GM12864 (cell line): ENCODE measurements at regions not wholly inside any gene's neighbourhood (a gene's known extent, or its start where the extent isn't known, plus 50 kb on each side); places are given as distances from the start of the nearest gene placed in this dataset.
"Not testable (repeated sequence)": the region's sequence is repeated elsewhere in the genome, so short reads cannot be mapped to it uniquely, and the experiment has no call there.

Experiments used
- DNase-seq: peaks from one replicate; pipeline ENCODE4 v3.0.0-alpha.2; 2011; ENCODE audit warnings: low read depth
- H3K4me3 ChIP-seq: 2 replicates; pipeline ENCODE4 v1.5.1; 2011; ENCODE audit warnings: mild to moderate bottlenecking, low read depth, low read length, control low read depth
- TF ChIP-seq, protein P1 (sequence below): IDR thresholded peaks from 2 replicates; pipeline ENCODE4 v1.5.1; 2011; ENCODE audit warnings: low read depth, mild to moderate bottlenecking, moderate library complexity, low read length, control low read depth, inconsistent platforms; ENCODE audit errors: missing control alignments

DNA sequence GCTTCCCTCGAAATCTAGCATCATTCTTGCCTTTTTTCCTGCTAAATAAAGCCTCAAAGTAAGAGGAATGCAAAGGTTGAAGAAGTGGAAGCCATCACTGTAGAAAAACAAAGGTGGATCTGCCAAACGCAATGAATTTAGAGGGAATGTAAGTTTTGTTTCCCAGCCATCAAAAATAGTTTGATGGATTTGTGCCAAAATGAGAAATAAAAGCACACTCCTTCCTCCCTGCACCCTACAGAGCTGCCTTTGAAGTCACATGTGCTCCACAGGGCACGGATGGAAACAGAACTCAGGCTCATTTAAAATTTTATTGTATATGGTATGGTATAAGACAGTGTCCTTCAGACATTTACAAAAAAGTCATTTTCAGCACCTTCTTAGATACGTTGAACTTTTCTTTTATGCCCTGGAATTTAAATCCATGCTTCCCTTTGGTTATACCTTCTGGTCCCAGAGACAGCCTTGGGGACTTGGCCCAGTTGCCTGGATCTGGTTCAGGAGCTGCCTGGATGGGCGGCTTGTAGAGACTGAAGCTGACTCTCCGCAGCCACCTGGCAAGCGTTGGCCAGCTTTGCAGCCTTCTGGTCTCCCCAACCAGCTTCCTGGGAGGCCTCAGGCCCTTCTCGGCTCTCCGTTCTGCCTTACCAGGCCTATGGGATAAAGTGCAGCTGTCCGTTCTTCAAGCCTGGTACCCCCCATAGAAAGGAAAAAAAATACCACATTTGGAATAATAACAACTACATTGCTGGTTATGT lies 228.5 kb upstream of the NEBL start:
- TF ChIP-seq, protein P1, sequence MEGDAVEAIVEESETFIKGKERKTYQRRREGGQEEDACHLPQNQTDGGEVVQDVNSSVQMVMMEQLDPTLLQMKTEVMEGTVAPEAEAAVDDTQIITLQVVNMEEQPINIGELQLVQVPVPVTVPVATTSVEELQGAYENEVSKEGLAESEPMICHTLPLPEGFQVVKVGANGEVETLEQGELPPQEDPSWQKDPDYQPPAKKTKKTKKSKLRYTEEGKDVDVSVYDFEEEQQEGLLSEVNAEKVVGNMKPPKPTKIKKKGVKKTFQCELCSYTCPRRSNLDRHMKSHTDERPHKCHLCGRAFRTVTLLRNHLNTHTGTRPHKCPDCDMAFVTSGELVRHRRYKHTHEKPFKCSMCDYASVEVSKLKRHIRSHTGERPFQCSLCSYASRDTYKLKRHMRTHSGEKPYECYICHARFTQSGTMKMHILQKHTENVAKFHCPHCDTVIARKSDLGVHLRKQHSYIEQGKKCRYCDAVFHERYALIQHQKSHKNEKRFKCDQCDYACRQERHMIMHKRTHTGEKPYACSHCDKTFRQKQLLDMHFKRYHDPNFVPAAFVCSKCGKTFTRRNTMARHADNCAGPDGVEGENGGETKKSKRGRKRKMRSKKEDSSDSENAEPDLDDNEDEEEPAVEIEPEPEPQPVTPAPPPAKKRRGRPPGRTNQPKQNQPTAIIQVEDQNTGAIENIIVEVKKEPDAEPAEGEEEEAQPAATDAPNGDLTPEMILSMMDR = no peak
- DNase-seq = no peak
- no peak overlapping the region for H3K4me3 ChIP-seq

DNA sequence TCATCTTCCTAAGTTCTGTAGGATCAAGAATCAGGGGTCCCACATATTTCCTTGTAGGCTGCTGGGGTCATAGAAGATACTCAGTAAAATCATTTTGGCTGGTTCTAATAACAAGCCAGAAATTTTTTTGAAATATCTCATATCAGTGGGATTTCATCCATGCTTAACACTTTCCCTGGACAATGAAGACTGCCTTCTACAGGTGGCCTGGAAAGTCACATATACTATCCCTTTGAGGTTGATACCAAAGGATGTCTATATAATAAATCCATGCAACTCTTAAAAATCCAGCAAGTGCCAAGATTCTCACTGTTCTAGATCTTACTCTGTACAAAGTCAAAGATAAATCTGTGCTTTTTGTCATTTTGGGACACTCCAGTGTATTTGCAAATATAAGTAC lies 225.8 kb upstream of the NEBL start:
- TF ChIP-seq, protein P1 = no peak
- H3K4me3 ChIP-seq = no peak overlapping the region
- no peak for DNase-seq

DNA sequence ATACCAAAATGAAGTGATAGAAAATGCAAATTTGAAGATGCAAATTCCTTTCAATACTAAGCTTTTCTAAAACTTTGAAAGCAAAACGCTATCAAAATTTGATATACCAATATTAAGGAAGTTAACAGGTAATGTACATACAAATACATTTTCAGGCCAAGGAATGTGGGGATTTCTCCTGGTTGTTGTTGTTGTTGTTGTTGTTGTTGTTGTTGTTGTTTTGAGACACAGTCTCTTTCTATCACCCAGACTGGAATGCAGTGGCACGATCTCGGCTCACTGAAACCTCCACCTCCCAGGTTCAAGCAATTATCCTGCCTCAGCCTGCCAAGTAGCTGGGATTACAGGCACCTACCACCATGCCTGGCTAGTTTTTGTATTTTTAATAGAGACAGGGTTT lies 224.7 kb upstream of the NEBL start:
- DNase-seq, H3K4me3 ChIP-seq: not testable (repeated sequence)

DNA sequence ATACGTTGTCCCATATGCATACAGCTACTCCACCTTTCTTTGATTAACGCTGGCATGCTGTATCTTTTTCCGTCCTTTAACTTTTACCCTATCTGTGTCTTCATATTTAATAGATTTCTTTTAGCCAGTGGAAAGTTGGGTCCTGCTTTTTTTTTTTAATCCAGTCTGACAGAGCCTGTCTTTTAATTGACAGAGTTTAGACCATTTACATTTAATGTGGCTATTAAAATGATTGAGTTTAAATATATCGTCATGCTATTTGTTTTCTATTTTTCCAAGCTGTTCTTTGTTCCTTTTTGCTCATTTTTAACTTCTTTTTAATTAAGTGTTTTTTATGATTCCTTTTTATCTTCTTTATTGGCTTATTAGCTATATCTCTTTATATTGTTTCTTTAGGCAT lies 217.6 kb upstream of the NEBL start:
- no peak overlapping the region for H3K4me3 ChIP-seq
- DNase-seq = no peak
- TF ChIP-seq, protein P1 = no peak

DNA sequence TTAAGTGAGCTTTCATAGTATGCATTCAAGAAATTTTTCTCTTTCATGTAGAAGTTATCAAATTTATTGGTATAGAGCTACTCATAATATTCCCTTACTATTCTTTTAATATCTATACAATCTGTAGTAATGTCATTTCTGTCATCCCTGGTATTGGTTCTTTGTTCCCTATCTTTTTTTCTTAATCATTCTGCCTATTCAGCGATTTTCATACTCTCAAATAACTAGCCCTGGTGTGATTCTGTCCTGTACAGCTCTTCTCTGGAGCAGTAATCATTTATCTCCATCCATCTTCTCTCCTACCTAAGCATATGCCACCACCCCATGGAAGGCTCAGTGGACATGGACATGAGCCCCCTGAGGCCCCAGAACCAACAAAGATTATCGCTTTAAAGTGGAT lies 213.2 kb upstream of the NEBL start:
- no peak overlapping the region for H3K4me3 ChIP-seq
- TF ChIP-seq, protein P1 = no peak
- DNase-seq = no peak

DNA sequence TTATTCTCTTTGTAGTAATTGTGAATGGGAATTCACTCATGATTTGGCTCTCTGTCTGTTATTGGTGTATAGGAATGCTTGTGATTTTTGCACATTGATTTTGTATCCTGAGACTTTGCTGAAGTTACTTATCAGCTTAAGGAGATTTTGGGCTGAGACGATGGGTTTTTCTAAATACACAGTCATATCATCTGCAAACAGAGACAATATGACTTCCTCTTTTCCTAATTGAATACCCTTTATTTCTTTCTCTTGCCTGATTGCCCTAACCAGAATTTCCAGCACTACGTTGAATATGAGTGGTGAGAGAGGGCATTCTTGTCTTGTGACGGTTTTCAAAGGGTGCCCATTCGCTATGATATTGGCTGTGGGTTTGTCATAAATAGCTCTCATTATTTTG lies 209.8 kb upstream of the NEBL start:
- not testable (repeated sequence) for DNase-seq, H3K4me3 ChIP-seq

DNA sequence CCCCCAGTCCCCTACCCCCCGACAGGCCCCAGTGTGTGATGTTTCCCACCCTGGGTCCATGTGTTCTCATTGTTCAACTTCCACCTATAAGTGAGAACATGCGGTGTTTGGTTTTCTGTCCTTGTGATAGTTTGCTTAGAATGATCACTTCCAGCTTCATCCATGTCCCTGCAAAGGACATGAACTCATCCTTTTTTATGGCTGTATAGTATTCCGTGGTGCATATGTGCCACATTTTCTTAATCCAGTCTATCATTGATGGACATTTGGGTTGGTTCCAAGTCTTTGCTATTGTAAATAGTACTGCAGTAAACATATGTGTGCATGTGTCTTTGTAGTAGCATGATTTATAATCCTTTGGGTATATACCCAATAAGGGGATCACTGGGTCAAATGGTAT lies 208.2 kb upstream of the NEBL start:
- H3K4me3 ChIP-seq, DNase-seq: not testable (repeated sequence)

DNA sequence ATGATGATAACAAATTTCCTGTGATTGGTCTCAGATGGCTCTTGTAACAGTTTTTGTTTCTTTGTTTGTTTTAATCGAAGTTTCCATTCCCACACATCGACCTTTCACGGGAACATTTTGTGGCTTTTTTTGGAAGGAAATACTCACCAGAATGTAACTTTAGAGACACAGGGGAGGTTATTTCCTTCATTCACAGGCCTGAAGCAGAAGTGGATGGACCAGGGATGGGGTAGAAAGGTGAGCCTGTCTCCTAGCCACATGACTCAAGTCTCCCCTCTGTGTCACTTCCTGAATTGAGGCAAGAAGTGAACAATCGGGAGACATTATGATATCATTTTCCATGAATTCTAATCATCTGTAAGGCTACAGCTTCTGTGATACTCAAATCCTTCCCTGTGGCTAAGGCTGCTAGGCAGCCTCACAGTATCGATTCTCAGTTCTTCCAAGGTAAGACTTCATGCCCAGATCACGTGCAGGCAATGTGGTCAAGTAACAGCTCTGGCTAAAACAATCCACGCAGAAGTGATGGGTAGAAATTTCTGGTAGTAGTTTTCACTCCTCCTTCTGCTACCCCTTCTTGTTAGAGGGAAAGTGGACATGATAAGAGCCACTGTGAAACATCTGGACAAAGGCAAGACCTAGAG lies 203.9 kb upstream of the NEBL start:
- no peak overlapping the region for H3K4me3 ChIP-seq
- DNase-seq = no peak
- TF ChIP-seq, protein P1 = no peak
